ENCODE measurements at regions not wholly inside any gene's neighbourhood (a gene's known extent, or its start where the extent isn't known, plus 50 kb on each side); places are given as distances from the start of the nearest gene placed in this dataset.

- Histone ChIP-seq H3K79me2 (replicated peaks; ENCODE audit: insufficient read depth, low read length) (no peaks in the 10 kb centered on the region), H3K9me2 (ENCODE audit: insufficient read depth, low read length) (no peaks in the 10 kb centered on the region), H3K9ac (ENCODE audit: low read length) (no peak overlapping the region), H3K9me3 (ENCODE audit: low read length) (no peaks in the 10 kb centered on the region), H3K36me3 (ENCODE audit: insufficient read depth, low read length) (no peaks in the 10 kb centered on the region), H4K20me1 (ENCODE audit: insufficient read depth) (no peaks in the 10 kb centered on the region), H3F3A (ENCODE audit: insufficient read depth, low read length, poor library complexity, severe bottlenecking) (no peaks in the 10 kb centered on the region), H3K27ac (ENCODE audit: low read length) (no peak overlapping the region), H3K27me3 (ENCODE audit: insufficient read depth, low read depth, low read length) (no peaks in the 10 kb centered on the region), H3K4me3 (ENCODE audit: low read length) (no peak overlapping the region), H2AFZ (ENCODE audit: low read depth, low read length) (no peak overlapping the region), H3K4me2 (ENCODE audit: low read length) (no peak overlapping the region)
- no peak for TF ChIP-seq REST (IDR thresholded peaks at IDR 0.05; ENCODE audit: borderline replicate concordance)
- no peak for TF ChIP-seq POLR2AphosphoS5 (IDR thresholded peaks at IDR 0.05)
- no peak for TF ChIP-seq EP300 (conservative IDR thresholded peaks at IDR 0.05; ENCODE audit: poor library complexity, severe bottlenecking)
- TF ChIP-seq RAD21 (conservative IDR thresholded peaks at IDR 0.05) = no peak
- no peak for TF ChIP-seq SMC3 (conservative IDR thresholded peaks at IDR 0.05; ENCODE audit: poor library complexity)
- no peak for TF ChIP-seq CTCF (IDR thresholded peaks at IDR 0.05; ENCODE audit: poor library complexity, severe bottlenecking)
- TF ChIP-seq EZH2 (IDR thresholded peaks at IDR 0.05; ENCODE audit: borderline replicate concordance, insufficient read depth, low read length, poor library complexity, severe bottlenecking) = no peak
- no peak for TF ChIP-seq TAF1 (IDR thresholded peaks at IDR 0.05; ENCODE audit: low read depth)
- TF ChIP-seq MXI1 (conservative IDR thresholded peaks at IDR 0.05; ENCODE audit: poor library complexity, severe bottlenecking) = no peak
Observed at GRCh38 chr1:239184561-239185244, 201.7 kb upstream of the CHRM3 start.

- Histone ChIP-seq H3K27me3 (ENCODE audit: insufficient read depth, low read depth, low read length) (no peaks in the 10 kb centered on the region), H2AFZ (ENCODE audit: low read depth, low read length) (no peak overlapping the region), H3F3A (ENCODE audit: insufficient read depth, low read length, poor library complexity, severe bottlenecking) (no peaks in the 10 kb centered on the region), H3K4me2 (ENCODE audit: low read length) (no peak overlapping the region), H3K9me3 (ENCODE audit: low read length) (no peaks in the 10 kb centered on the region), H4K20me1 (ENCODE audit: insufficient read depth) (no peaks in the 10 kb centered on the region), H3K9ac (ENCODE audit: low read length) (no peak overlapping the region), H3K4me3 (ENCODE audit: low read length) (no peak overlapping the region), H3K36me3 (ENCODE audit: insufficient read depth, low read length) (no peaks in the 10 kb centered on the region), H3K9me2 (ENCODE audit: insufficient read depth, low read length) (no peaks in the 10 kb centered on the region), H3K79me2 (replicated peaks; ENCODE audit: insufficient read depth, low read length) (no peaks in the 10 kb centered on the region), H3K27ac (ENCODE audit: low read length) (no peak overlapping the region)
- TF ChIP-seq EZH2 (IDR thresholded peaks at IDR 0.05; ENCODE audit: borderline replicate concordance, insufficient read depth, low read length, poor library complexity, severe bottlenecking) (no peak), EP300 (conservative IDR thresholded peaks at IDR 0.05; ENCODE audit: poor library complexity, severe bottlenecking) (no peak), TAF1 (IDR thresholded peaks at IDR 0.05; ENCODE audit: low read depth) (no peak), CTCF (IDR thresholded peaks at IDR 0.05; ENCODE audit: poor library complexity, severe bottlenecking) (no peak), POLR2AphosphoS5 (IDR thresholded peaks at IDR 0.05) (no peak), RAD21 (conservative IDR thresholded peaks at IDR 0.05) (no peak), SMC3 (conservative IDR thresholded peaks at IDR 0.05; ENCODE audit: poor library complexity) (no peak), REST (IDR thresholded peaks at IDR 0.05; ENCODE audit: borderline replicate concordance) (no peak), MXI1 (conservative IDR thresholded peaks at IDR 0.05; ENCODE audit: poor library complexity, severe bottlenecking) (no peak)
Observed at GRCh38 chr1:239178961-239179360, 207.4 kb upstream of the CHRM3 start.

All from neural cell (in vitro differentiated cells).